Rectal smooth muscle tissue (tissue), 1 donor: ENCODE measurements at regions not wholly inside any gene's neighbourhood (a gene's known extent, or its start where the extent isn't known, plus 50 kb on each side); places are given as distances from the start of the nearest gene placed in this dataset.
A peak's percentile ranks its signal among the peaks of the same experiment; 100 is the strongest.

Source experiments
- H3K27ac ChIP-seq: one replicate; pipeline ENCODE4 v1.7.0; 2013; ENCODE audit warnings: low read depth, low read length, inconsistent platforms
- H3K27me3 ChIP-seq: one replicate; pipeline ENCODE4 v1.7.0; 2013; ENCODE audit warnings: low read length; ENCODE audit not compliant: control insufficient read depth, insufficient read depth
- H3K36me3 ChIP-seq: one replicate; pipeline ENCODE4 v1.7.0; 2013; ENCODE audit warnings: low read length; ENCODE audit not compliant: control insufficient read depth, insufficient read depth
- H3K4me1 ChIP-seq: one replicate; pipeline ENCODE4 v1.7.0; 2013; ENCODE audit warnings: low read length; ENCODE audit not compliant: control insufficient read depth, insufficient read depth
- H3K4me3 ChIP-seq: one replicate; pipeline ENCODE4 v1.7.0; 2013; ENCODE audit warnings: low read length
- H3K9ac ChIP-seq: one replicate; pipeline ENCODE4 v1.7.0; 2013; ENCODE audit warnings: low read length

GRCh38 chr9:84490842-84491325 lies 150.3 kb upstream of the SLC28A3 start:
- no peaks in the 10 kb centered on the region for H3K4me1 ChIP-seq
- H3K9ac ChIP-seq = no peak overlapping the region
- no peaks in the 10 kb centered on the region for H3K36me3 ChIP-seq
- no peak overlapping the region for H3K27ac ChIP-seq
- H3K4me3 ChIP-seq = no peak overlapping the region
- no peaks in the 10 kb centered on the region for H3K27me3 ChIP-seq

GRCh38 chr9:84492366-84493159 lies 152.0 kb upstream of the SLC28A3 start:
- Histone ChIP-seq H3K9ac (no peak overlapping the region), H3K27ac (no peak overlapping the region), H3K4me3 (no peak overlapping the region), H3K36me3 (no peaks in the 10 kb centered on the region), H3K4me1 (no peaks in the 10 kb centered on the region), H3K27me3 (no peaks in the 10 kb centered on the region)

GRCh38 chr9:84493284-84493947 lies 152.9 kb upstream of the SLC28A3 start:
- Histone ChIP-seq H3K27me3 (no peaks in the 10 kb centered on the region), H3K36me3 (no peaks in the 10 kb centered on the region), H3K4me3 (no peak overlapping the region), H3K9ac (no peak overlapping the region), H3K4me1 (no peaks in the 10 kb centered on the region), H3K27ac (no peak overlapping the region)

- no peak overlapping the region for H3K9ac ChIP-seq
- no peaks in the 10 kb centered on the region for H3K27me3 ChIP-seq
- no peak overlapping the region for H3K27ac ChIP-seq
- no peak overlapping the region for H3K4me3 ChIP-seq
- H3K4me1 ChIP-seq = peaks cover 2% of the 10 kb centered on the region
- no peaks in the 10 kb centered on the region for H3K36me3 ChIP-seq
Observed at GRCh38 chr9:84499969-84500582, 159.5 kb upstream of the SLC28A3 start.

GRCh38 chr9:84500826-84501225 lies 160.3 kb upstream of the SLC28A3 start:
- no peak overlapping the region for H3K4me3 ChIP-seq
- H3K27me3 ChIP-seq = no peaks in the 10 kb centered on the region
- H3K36me3 ChIP-seq = no peaks in the 10 kb centered on the region
- H3K9ac ChIP-seq = no peak overlapping the region
- H3K4me1 ChIP-seq = peaks cover 2% of the 10 kb centered on the region
- peak overlapping the region; percentile 14 for H3K27ac ChIP-seq

- H3K36me3 ChIP-seq = no peaks in the 10 kb centered on the region
- H3K4me1 ChIP-seq = peaks cover 2% of the 10 kb centered on the region
- H3K27ac ChIP-seq = no peak overlapping the region
- no peak overlapping the region for H3K9ac ChIP-seq
- no peak overlapping the region for H3K4me3 ChIP-seq
- no peaks in the 10 kb centered on the region for H3K27me3 ChIP-seq
Observed at GRCh38 chr9:84501587-84501986, 161.0 kb upstream of the SLC28A3 start.

- no peak overlapping the region for H3K9ac ChIP-seq
- no peaks in the 10 kb centered on the region for H3K27me3 ChIP-seq
- no peak overlapping the region for H3K27ac ChIP-seq
- no peaks in the 10 kb centered on the region for H3K36me3 ChIP-seq
- peaks cover 2% of the 10 kb centered on the region for H3K4me1 ChIP-seq
- no peak overlapping the region for H3K4me3 ChIP-seq
Observed at GRCh38 chr9:84502066-84502465, 161.5 kb upstream of the SLC28A3 start.

GRCh38 chr9:84504360-84504759 lies 163.8 kb upstream of the SLC28A3 start:
- Histone ChIP-seq H3K4me1 (peaks cover 2% of the 10 kb centered on the region), H3K9ac (no peak overlapping the region), H3K27me3 (no peaks in the 10 kb centered on the region), H3K36me3 (no peaks in the 10 kb centered on the region), H3K27ac (no peak overlapping the region), H3K4me3 (no peak overlapping the region)

GRCh38 chr9:84511651-84512050 lies 157.9 kb upstream of the NTRK2 start:
- Histone ChIP-seq H3K36me3 (no peaks in the 10 kb centered on the region), H3K4me1 (no peaks in the 10 kb centered on the region), H3K4me3 (no peak overlapping the region), H3K9ac (no peak overlapping the region), H3K27ac (no peak overlapping the region), H3K27me3 (no peaks in the 10 kb centered on the region)

- Histone ChIP-seq H3K9ac (no peak overlapping the region), H3K4me3 (no peak overlapping the region), H3K27me3 (no peaks in the 10 kb centered on the region), H3K36me3 (no peaks in the 10 kb centered on the region), H3K4me1 (no peaks in the 10 kb centered on the region), H3K27ac (no peak overlapping the region)
Observed at GRCh38 chr9:84512493-84512892, 157.0 kb upstream of the NTRK2 start.

GRCh38 chr9:84513473-84513872 lies 156.1 kb upstream of the NTRK2 start:
- Histone ChIP-seq H3K4me1 (no peaks in the 10 kb centered on the region), H3K4me3 (no peak overlapping the region), H3K36me3 (no peaks in the 10 kb centered on the region), H3K9ac (no peak overlapping the region), H3K27ac (no peak overlapping the region), H3K27me3 (no peaks in the 10 kb centered on the region)

GRCh38 chr9:84513979-84514378 lies 155.6 kb upstream of the NTRK2 start:
- Histone ChIP-seq H3K4me1 (no peaks in the 10 kb centered on the region), H3K27ac (no peak overlapping the region), H3K4me3 (no peak overlapping the region), H3K9ac (no peak overlapping the region), H3K36me3 (no peaks in the 10 kb centered on the region), H3K27me3 (no peaks in the 10 kb centered on the region)
